H9 (cell line): ENCODE measurements at regions not wholly inside any gene's neighbourhood (a gene's known extent, or its start where the extent isn't known, plus 50 kb on each side); places are given as distances from the start of the nearest gene placed in this dataset.

Experiments
- DNase-seq: peaks from one replicate; pipeline ENCODE4 v3.0.0-alpha.2; 2017
- H2AFZ ChIP-seq: one replicate; pipeline ENCODE4 v1.6.1; 2013; ENCODE audit warnings: mild to moderate bottlenecking, low read length, control low read depth, moderate library complexity
- H2AK5ac ChIP-seq: 2 replicates; pipeline ENCODE4 v1.6.1; 2013; ENCODE audit warnings: low read length, control low read depth, mixed read lengths; ENCODE audit not compliant: insufficient read length
- H2BK120ac ChIP-seq: one replicate; pipeline ENCODE4 v1.6.1; 2013; ENCODE audit warnings: low read depth, mild to moderate bottlenecking, low read length, control low read depth, inconsistent platforms; ENCODE audit not compliant: poor library complexity, severe bottlenecking
- H2BK12ac ChIP-seq: 2 replicates; pipeline ENCODE4 v1.6.1; 2013; ENCODE audit warnings: low read length, control low read depth, mixed read lengths, low read depth; ENCODE audit not compliant: insufficient read length
- H2BK15ac ChIP-seq: 2 replicates; pipeline ENCODE4 v1.6.1; 2013; ENCODE audit warnings: low read depth, low read length, control low read depth
- H2BK20ac ChIP-seq: one replicate; pipeline ENCODE4 v1.6.1; 2013; ENCODE audit warnings: low read depth, mild to moderate bottlenecking, low read length, control low read depth, inconsistent platforms; ENCODE audit not compliant: poor library complexity, severe bottlenecking
- H2BK5ac ChIP-seq: 2 replicates; pipeline ENCODE4 v1.6.1; 2013; ENCODE audit warnings: low read length, control low read depth, mixed read lengths; ENCODE audit not compliant: insufficient read length
- H3K14ac ChIP-seq: 2 replicates; pipeline ENCODE4 v1.6.1; 2013; ENCODE audit warnings: low read length, control low read depth; ENCODE audit not compliant: insufficient read depth
- H3K18ac ChIP-seq: 2 replicates; pipeline ENCODE4 v1.6.1; 2013; ENCODE audit warnings: low read depth, mild to moderate bottlenecking, mixed read lengths, low read length, control low read depth; ENCODE audit not compliant: insufficient read length
- H3K23ac ChIP-seq: 2 replicates; pipeline ENCODE4 v1.6.1; 2013; ENCODE audit warnings: low read length, control low read depth, mixed read lengths, low read depth; ENCODE audit not compliant: insufficient read length
- H3K23me2 ChIP-seq: 2 replicates; pipeline ENCODE4 v1.6.1; 2013; ENCODE audit warnings: low read depth, mild to moderate bottlenecking, mixed read lengths, low read length, control low read depth; ENCODE audit not compliant: insufficient read length, poor library complexity, severe bottlenecking
- H3K27ac ChIP-seq: 2 replicates; pipeline ENCODE4 v1.5.1; 2013; ENCODE audit warnings: low read length, control low read depth, mixed read lengths, low read depth; ENCODE audit not compliant: insufficient read length
- H3K27me3 ChIP-seq: 2 replicates; pipeline ENCODE4 v1.6.1; 2013; ENCODE audit warnings: low read length, control low read depth, inconsistent platforms; ENCODE audit not compliant: insufficient read depth
- H3K4ac ChIP-seq: 2 replicates; pipeline ENCODE4 v1.6.1; 2013; ENCODE audit warnings: low read depth, mild to moderate bottlenecking, control low read depth, inconsistent platforms, low read length, moderate library complexity
- H3K4me1 ChIP-seq: 2 replicates; pipeline ENCODE4 v1.6.1; 2013; ENCODE audit warnings: low read length, control low read depth, inconsistent platforms; ENCODE audit not compliant: insufficient read depth
- H3K4me2 ChIP-seq: 2 replicates; pipeline ENCODE4 v1.6.1; 2013; ENCODE audit warnings: low read length, control low read depth, mixed read lengths; ENCODE audit not compliant: insufficient read length, insufficient read depth
- H3K56ac ChIP-seq: 2 replicates; pipeline ENCODE4 v1.6.1; 2013; ENCODE audit warnings: low read depth, mild to moderate bottlenecking, mixed read lengths, low read length, control low read depth; ENCODE audit not compliant: insufficient read length
- H3K79me1 ChIP-seq: 2 replicates; pipeline ENCODE4 v1.6.1; 2013; ENCODE audit warnings: low read depth, mild to moderate bottlenecking, moderate library complexity, low read length, control low read depth, inconsistent platforms; ENCODE audit not compliant: insufficient read depth, poor library complexity, severe bottlenecking
- H3K79me2 ChIP-seq: 2 replicates; pipeline ENCODE4 v1.6.1; 2013; ENCODE audit warnings: low read length, control low read depth, inconsistent platforms; ENCODE audit not compliant: insufficient read depth
- H3K9ac ChIP-seq: 2 replicates; pipeline ENCODE4 v1.6.1; 2013; ENCODE audit warnings: low read length, control low read depth, mixed read lengths; ENCODE audit not compliant: insufficient read length; ENCODE audit errors: extremely low read depth
- H3K9me3 ChIP-seq: one replicate; pipeline ENCODE4 v1.6.1; 2013; ENCODE audit warnings: low read depth, low read length, inconsistent platforms; ENCODE audit not compliant: control insufficient read depth
- H3T11ph ChIP-seq: one replicate; pipeline ENCODE4 v1.6.1; 2013; ENCODE audit warnings: mild to moderate bottlenecking, low read length, control low read depth, inconsistent platforms
- H4K20me1 ChIP-seq: one replicate; pipeline ENCODE4 v1.6.1; 2013; ENCODE audit not compliant: control insufficient read depth, insufficient read length, insufficient read depth
- H4K5ac ChIP-seq: 2 replicates; pipeline ENCODE4 v1.6.1; 2013; ENCODE audit warnings: low read depth, mild to moderate bottlenecking, mixed read lengths, low read length, control low read depth; ENCODE audit not compliant: insufficient read length
- H4K8ac ChIP-seq: replicated peaks from 2 replicates; pipeline ENCODE4 v1.6.1; 2013; ENCODE audit warnings: low read length, control low read depth, mixed read lengths, low read depth; ENCODE audit not compliant: insufficient read length
- H4K91ac ChIP-seq: 2 replicates; pipeline ENCODE4 v1.6.1; 2013; ENCODE audit warnings: low read depth, mild to moderate bottlenecking, moderate library complexity, mixed read lengths, low read length, control low read depth; ENCODE audit not compliant: insufficient read length
- H3K27ac Mint-ChIP-seq, 3 experiments: 2 replicates in 2 of 3; 3 replicates in 1 of 3; pipeline ENCODE4 v1.8.0; 2020 to 2021; ENCODE audit warnings: mixed read lengths in 3 of 3, mild to moderate bottlenecking in 1 of 3, moderate library complexity in 1 of 3
- H3K27me3 Mint-ChIP-seq: 2 replicates; pipeline ENCODE4 v1.8.0; 2021; ENCODE audit warnings: low read depth, mild to moderate bottlenecking, moderate library complexity, mixed read lengths
- H3K36me3 Mint-ChIP-seq, 3 experiments: 2 replicates in 2 of 3; 3 replicates in 1 of 3; pipeline ENCODE4 v1.8.0; 2020 to 2021; ENCODE audit warnings: low read depth in 3 of 3, mixed read lengths in 3 of 3; ENCODE audit not compliant: insufficient read depth in 1 of 3
- H3K4me1 Mint-ChIP-seq, 2 experiments: 2 replicates each; pipeline ENCODE4 v1.8.0; 2020; ENCODE audit warnings: mixed read lengths in 2 of 2
- H3K4me3 Mint-ChIP-seq, 2 experiments: 2 replicates in 1 of 2; 3 replicates in 1 of 2; pipeline ENCODE4 v1.8.0; 2020 to 2021; ENCODE audit warnings: mild to moderate bottlenecking in 2 of 2, mixed read lengths in 2 of 2, moderate library complexity in 1 of 2
- H3K9me3 Mint-ChIP-seq, 2 experiments: 2 replicates in 1 of 2; 3 replicates in 1 of 2; pipeline ENCODE4 v1.8.0; 2020; ENCODE audit warnings: mild to moderate bottlenecking in 2 of 2, mixed read lengths in 2 of 2, moderate library complexity in 1 of 2
- WGBS: extraction: QIAGEN DNeasy Blood & Tissue Kit; methylation state at CpG from one replicate; pipeline ENCODE4 v1.1.7; 2013; ENCODE audit warnings: missing lambda C conversion rate, low lambda C conversion rate, mixed read lengths; ENCODE audit not compliant: insufficient read length; ENCODE audit errors: extremely low coverage; 5-methylcytosine and 5-hydroxymethylcytosine counted together
- TF ChIP-seq, protein P1 (sequence below): fragments of 200-600 bp; sonication (generic); conservative IDR thresholded peaks from 3 replicates; pipeline ENCODE4 v1.8.0; 2021; ENCODE audit warnings: antibody characterized with exemption, mild to moderate bottlenecking

DNA sequence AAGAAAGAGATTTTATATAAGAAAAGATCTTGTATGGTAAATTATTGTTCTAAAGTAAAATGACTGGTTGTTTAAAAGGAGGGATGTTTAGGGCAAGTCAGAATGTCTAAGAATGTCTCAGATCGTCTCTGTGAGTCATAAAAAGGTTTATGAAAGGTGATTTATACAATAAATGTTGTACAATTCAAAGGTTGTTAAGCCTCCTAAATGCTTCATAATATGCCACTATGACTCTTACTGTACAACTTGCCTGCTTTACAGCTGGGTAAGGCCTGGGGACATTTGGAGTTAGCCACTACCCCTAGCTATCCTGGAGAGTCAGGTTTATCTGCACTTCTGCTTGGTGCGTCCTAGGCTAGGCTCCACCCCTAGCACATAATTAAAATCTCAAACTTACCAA, 927.4 kb downstream of the FSCB start:
- Histone ChIP-seq H2AK5ac (no peak overlapping the region), H3K9ac (no peak overlapping the region), H2AFZ (no peak overlapping the region), H4K5ac (no peak overlapping the region), H3K4ac (no peak overlapping the region), H3K79me1 (no peaks in the 10 kb centered on the region), H3K4me1 (no peaks in the 10 kb centered on the region), H3K79me2 (no peaks in the 10 kb centered on the region), H2BK20ac (no peak overlapping the region), H3K27ac (no peak overlapping the region), H3T11ph (no peak overlapping the region), H3K23me2 (no peaks in the 10 kb centered on the region), H3K23ac (no peak overlapping the region), H2BK120ac (no peak overlapping the region), H2BK12ac (no peak overlapping the region), H4K8ac (no peak overlapping the region), H4K20me1 (no peaks in the 10 kb centered on the region), H2BK5ac (no peak overlapping the region), H4K91ac (no peak overlapping the region), H2BK15ac (no peak overlapping the region), H3K18ac (no peak overlapping the region), H3K9me3 (no peaks in the 10 kb centered on the region), H3K27me3 (no peaks in the 10 kb centered on the region), H3K14ac (no peak overlapping the region), H3K56ac (no peak overlapping the region), H3K4me2 (no peak overlapping the region)
- Mint-ChIP-seq H3K36me3 (peaks cover 16 to 28% (median 20%) of the 10 kb centered on the region in 3 experiments), H3K9me3 (peaks cover 27 to 31% of the 10 kb centered on the region in 2 experiments), H3K27ac (no peak overlapping the region), H3K4me1 (no peaks in the 10 kb centered on the region), H3K27me3 (no peaks in the 10 kb centered on the region), H3K4me3 (no peak overlapping the region)
- no peak for DNase-seq
- WGBS, result no CpG with 5 or more reads among the region's 2 CpGs
- TF ChIP-seq, protein P1, sequence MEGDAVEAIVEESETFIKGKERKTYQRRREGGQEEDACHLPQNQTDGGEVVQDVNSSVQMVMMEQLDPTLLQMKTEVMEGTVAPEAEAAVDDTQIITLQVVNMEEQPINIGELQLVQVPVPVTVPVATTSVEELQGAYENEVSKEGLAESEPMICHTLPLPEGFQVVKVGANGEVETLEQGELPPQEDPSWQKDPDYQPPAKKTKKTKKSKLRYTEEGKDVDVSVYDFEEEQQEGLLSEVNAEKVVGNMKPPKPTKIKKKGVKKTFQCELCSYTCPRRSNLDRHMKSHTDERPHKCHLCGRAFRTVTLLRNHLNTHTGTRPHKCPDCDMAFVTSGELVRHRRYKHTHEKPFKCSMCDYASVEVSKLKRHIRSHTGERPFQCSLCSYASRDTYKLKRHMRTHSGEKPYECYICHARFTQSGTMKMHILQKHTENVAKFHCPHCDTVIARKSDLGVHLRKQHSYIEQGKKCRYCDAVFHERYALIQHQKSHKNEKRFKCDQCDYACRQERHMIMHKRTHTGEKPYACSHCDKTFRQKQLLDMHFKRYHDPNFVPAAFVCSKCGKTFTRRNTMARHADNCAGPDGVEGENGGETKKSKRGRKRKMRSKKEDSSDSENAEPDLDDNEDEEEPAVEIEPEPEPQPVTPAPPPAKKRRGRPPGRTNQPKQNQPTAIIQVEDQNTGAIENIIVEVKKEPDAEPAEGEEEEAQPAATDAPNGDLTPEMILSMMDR, result no peak
